Breast epithelium (tissue), 4 donors: ENCODE measurements at regions not wholly inside any gene's neighbourhood (a gene's known extent, or its start where the extent isn't known, plus 50 kb on each side); places are given as distances from the start of the nearest gene placed in this dataset.

ENCODE experiments used
- DNase-seq, 2 donors: peaks; one replicate each; pipeline ENCODE4 v3.0.0-alpha.2; 2019; ENCODE audit warnings: low spot score in 2 of 2
- H3K27ac ChIP-seq, 2 donors: fragments of 200-600 bp; sonication (generic) in 1 of 2; one replicate each; pipeline ENCODE4 v1.5.1; 2016 to 2019; ENCODE audit warnings: mild to moderate bottlenecking in 1 of 2
- H3K27me3 ChIP-seq, 2 donors: fragments of 200-600 bp; sonication (generic) in 1 of 2; one replicate each; pipeline versions ENCODE4 v1.5.1 to v1.6.0; 2017 to 2019; ENCODE audit warnings: control low read depth in 1 of 2, mild to moderate bottlenecking in 1 of 2
- H3K36me3 ChIP-seq: fragments of 200-600 bp; one replicate; pipeline ENCODE4 v1.5.1; 2019
- H3K4me1 ChIP-seq, 2 donors: fragments of 200-600 bp; sonication (generic); one replicate each; pipeline ENCODE4 v1.5.1; 2016 to 2019; ENCODE audit warnings: control low read depth in 1 of 2
- H3K4me3 ChIP-seq, 3 donors: fragments of 200-600 bp; sonication (generic); 1 replicate in 2 of 3; 2 replicates in 1 of 3; pipeline ENCODE4 v1.5.1; 2016 to 2019; ENCODE audit warnings: mild to moderate bottlenecking in 3 of 3, moderate library complexity in 2 of 3
- H3K9me3 ChIP-seq, 2 donors: fragments of 200-600 bp; sonication (generic) in 1 of 2; one replicate each; pipeline ENCODE4 v1.5.1; 2016 to 2019; ENCODE audit warnings: control low read depth in 1 of 2
- POLR2A ChIP-seq: fragments of 450-650 bp; IDR thresholded peaks from one replicate; pipeline ENCODE4 v1.6.1; 2016; ENCODE audit warnings: antibody characterized with exemption, mild to moderate bottlenecking, moderate library complexity
- POLR2AphosphoS5 ChIP-seq, 3 donors: sonication (generic); formaldehyde crosslinking; IDR thresholded peaks; one replicate each; pipeline ENCODE4 v1.6.1; 2017; ENCODE audit warnings: antibody characterized with exemption in 3 of 3
- intact Hi-C: fragments of 100-400 bp; cut with DNase I; formaldehyde crosslinking; loops from one replicate; pipeline ENCODE4 v1.15.1; 2023; ENCODE audit warnings: low total_unique reads
- TF ChIP-seq, protein P1 (sequence below), 3 donors: fragments of 450-650 bp; IDR thresholded peaks; one replicate each; pipeline ENCODE4 v1.5.1; 2016 to 2017; ENCODE audit warnings: antibody characterized with exemption in 3 of 3, mild to moderate bottlenecking in 3 of 3, moderate library complexity in 3 of 3

GRCh38 chr12:107536613-107537012 lies 149.0 kb upstream of the PWP1 start:
- no peaks in the 10 kb centered on the region for H3K36me3 ChIP-seq
- no peak overlapping the region for H3K27ac ChIP-seq
- no peak overlapping the region for H3K4me3 ChIP-seq
- peaks cover 0 to 5% of the 10 kb centered on the region in 2 donors for H3K9me3 ChIP-seq
- H3K27me3 ChIP-seq: no peaks in the 10 kb centered on the region
- no peak for TF ChIP-seq POLR2AphosphoS5 (IDR thresholded peaks at IDR 0.05)
- TF ChIP-seq, protein P1, sequence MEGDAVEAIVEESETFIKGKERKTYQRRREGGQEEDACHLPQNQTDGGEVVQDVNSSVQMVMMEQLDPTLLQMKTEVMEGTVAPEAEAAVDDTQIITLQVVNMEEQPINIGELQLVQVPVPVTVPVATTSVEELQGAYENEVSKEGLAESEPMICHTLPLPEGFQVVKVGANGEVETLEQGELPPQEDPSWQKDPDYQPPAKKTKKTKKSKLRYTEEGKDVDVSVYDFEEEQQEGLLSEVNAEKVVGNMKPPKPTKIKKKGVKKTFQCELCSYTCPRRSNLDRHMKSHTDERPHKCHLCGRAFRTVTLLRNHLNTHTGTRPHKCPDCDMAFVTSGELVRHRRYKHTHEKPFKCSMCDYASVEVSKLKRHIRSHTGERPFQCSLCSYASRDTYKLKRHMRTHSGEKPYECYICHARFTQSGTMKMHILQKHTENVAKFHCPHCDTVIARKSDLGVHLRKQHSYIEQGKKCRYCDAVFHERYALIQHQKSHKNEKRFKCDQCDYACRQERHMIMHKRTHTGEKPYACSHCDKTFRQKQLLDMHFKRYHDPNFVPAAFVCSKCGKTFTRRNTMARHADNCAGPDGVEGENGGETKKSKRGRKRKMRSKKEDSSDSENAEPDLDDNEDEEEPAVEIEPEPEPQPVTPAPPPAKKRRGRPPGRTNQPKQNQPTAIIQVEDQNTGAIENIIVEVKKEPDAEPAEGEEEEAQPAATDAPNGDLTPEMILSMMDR (IDR thresholded peaks at IDR 0.05): no peak
- TF ChIP-seq POLR2A: no peak
- intact Hi-C loops: no loop called here
- DNase-seq: no peak
- H3K4me1 ChIP-seq: no peaks in the 10 kb centered on the region

GRCh38 chr12:107537464-107538119 lies 148.0 kb upstream of the PWP1 start:
- H3K4me1 ChIP-seq: no peaks in the 10 kb centered on the region
- H3K36me3 ChIP-seq: no peaks in the 10 kb centered on the region
- no peak for DNase-seq
- intact Hi-C loops: no loop called here
- no peak overlapping the region for H3K27ac ChIP-seq
- TF ChIP-seq, protein P1 (IDR thresholded peaks at IDR 0.05): no peak
- no peak for TF ChIP-seq POLR2AphosphoS5 (IDR thresholded peaks at IDR 0.05)
- no peak for TF ChIP-seq POLR2A
- no peak overlapping the region for H3K4me3 ChIP-seq
- no peaks in the 10 kb centered on the region for H3K27me3 ChIP-seq
- H3K9me3 ChIP-seq: peaks cover 0 to 3% of the 10 kb centered on the region in 2 donors

DNA sequence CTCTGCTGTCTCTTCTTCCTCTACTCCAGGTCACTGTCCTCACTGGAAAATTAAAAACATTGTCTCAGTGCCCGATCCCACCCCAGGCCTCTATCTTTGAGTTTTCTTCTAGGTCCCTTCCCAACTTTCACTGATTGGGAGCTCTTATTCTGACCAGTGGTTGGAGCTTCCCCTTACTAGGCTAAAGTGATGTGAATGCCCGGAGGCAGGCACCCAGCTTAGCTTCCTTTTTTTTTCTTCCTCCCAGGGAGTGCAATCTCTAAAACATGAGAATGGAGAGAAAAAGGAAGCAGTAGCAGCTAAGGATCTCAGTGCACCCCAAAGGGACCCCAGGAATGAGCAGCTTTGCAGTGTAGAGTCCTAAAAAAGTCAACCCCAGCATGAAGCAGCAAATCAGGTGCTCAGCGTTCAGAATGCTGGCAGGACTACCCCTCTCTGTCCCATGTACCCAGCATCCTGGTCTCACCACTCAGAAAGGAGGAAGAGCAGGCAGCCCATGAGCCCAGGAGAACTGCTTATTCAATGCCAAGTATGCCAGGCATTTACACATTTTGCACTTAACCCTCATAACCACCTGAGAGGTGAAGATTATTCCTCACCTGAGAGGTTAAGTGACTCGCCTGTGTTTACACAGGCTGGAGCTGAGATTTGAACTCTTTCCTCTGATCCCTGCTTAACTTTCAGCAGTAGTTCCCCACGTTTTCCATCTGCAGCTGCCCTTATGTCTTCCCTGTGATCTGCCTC lies 146.2 kb upstream of the PWP1 start:
- intact Hi-C loops: no loop called here
- DNase-seq: no peak
- no peaks in the 10 kb centered on the region for H3K4me1 ChIP-seq
- no peaks in the 10 kb centered on the region for H3K9me3 ChIP-seq
- TF ChIP-seq, protein P1 (IDR thresholded peaks at IDR 0.05): no peak
- no peak for TF ChIP-seq POLR2AphosphoS5 (IDR thresholded peaks at IDR 0.05)
- TF ChIP-seq POLR2A: no peak
- no peaks in the 10 kb centered on the region for H3K36me3 ChIP-seq
- H3K4me3 ChIP-seq: no peak overlapping the region
- no peaks in the 10 kb centered on the region for H3K27me3 ChIP-seq
- no peak overlapping the region for H3K27ac ChIP-seq

GRCh38 chr12:107541001-107541705 lies 144.4 kb upstream of the PWP1 start:
- Histone ChIP-seq H3K4me3 (no peak overlapping the region), H3K9me3 (no peaks in the 10 kb centered on the region), H3K27me3 (no peaks in the 10 kb centered on the region), H3K36me3 (no peaks in the 10 kb centered on the region), H3K27ac (no peak overlapping the region), H3K4me1 (no peaks in the 10 kb centered on the region)
- no peak for DNase-seq
- TF ChIP-seq POLR2A (no peak), POLR2AphosphoS5 (IDR thresholded peaks at IDR 0.05) (no peak)
- TF ChIP-seq, protein P1 (IDR thresholded peaks at IDR 0.05): no peak
- intact Hi-C loops: no loop called here

- TF ChIP-seq, protein P1 (IDR thresholded peaks at IDR 0.05): no peak
- TF ChIP-seq POLR2A: no peak
- TF ChIP-seq POLR2AphosphoS5 (IDR thresholded peaks at IDR 0.05): no peak
- Histone ChIP-seq H3K4me1 (no peaks in the 10 kb centered on the region), H3K9me3 (no peaks in the 10 kb centered on the region), H3K36me3 (no peaks in the 10 kb centered on the region), H3K27ac (no peak overlapping the region), H3K27me3 (no peaks in the 10 kb centered on the region), H3K4me3 (no peak overlapping the region)
- no peak for DNase-seq
- intact Hi-C loops: no loop called here
These were observed 142.2 kb upstream of the PWP1 start for GRCh38 chr12:107543416-107543815.
